Psoas muscle (tissue), 7 donors: ENCODE measurements at regions not wholly inside any gene's neighbourhood (a gene's known extent, or its start where the extent isn't known, plus 50 kb on each side); places are given as distances from the start of the nearest gene placed in this dataset.

Source experiments
- ATAC-seq, 4 donors: fragments of 200-7000 bp; cut with Tn5 transposase; one replicate each; pipeline ENCODE4 v1.9.1; 2020; ENCODE audit warnings: moderate library complexity in 3 of 4, mild to moderate bottlenecking in 2 of 4
- DNase-seq, 2 donors: peaks; one replicate each; pipeline ENCODE4 v3.0.0-alpha.2; 2020
- H3K27ac ChIP-seq: fragments of 200-600 bp; one replicate; pipeline ENCODE4 v1.8.0; 2022
- H3K27me3 ChIP-seq, 3 donors: fragments of 200-600 bp in 1 of 3; one replicate each; pipeline versions ENCODE4 v1.6.1 to v1.8.0; 2013 to 2022; ENCODE audit warnings: low read length in 2 of 3, mild to moderate bottlenecking in 2 of 3, moderate library complexity in 1 of 3; ENCODE audit not compliant: insufficient read depth in 3 of 3
- H3K36me3 ChIP-seq, 2 donors: fragments of 200-600 bp in 1 of 2; one replicate each; pipeline versions ENCODE4 v1.6.1 to v1.8.0; 2013 to 2022; ENCODE audit warnings: low read depth in 1 of 2, mild to moderate bottlenecking in 1 of 2, moderate library complexity in 1 of 2; ENCODE audit not compliant: insufficient read depth in 1 of 2
- H3K4me1 ChIP-seq: fragments of 200-600 bp; one replicate; pipeline ENCODE4 v1.8.0; 2022
- H3K4me3 ChIP-seq: fragments of 200-600 bp; one replicate; pipeline ENCODE4 v1.8.0; 2022; ENCODE audit warnings: mild to moderate bottlenecking
- H3K9me3 ChIP-seq: fragments of 200-600 bp; one replicate; pipeline ENCODE4 v1.8.0; 2022
- CTCF ChIP-seq: fragments of 200-600 bp; IDR thresholded peaks from one replicate; pipeline ENCODE4 v1.8.0; 2022; ENCODE audit warnings: antibody characterized with exemption
- WGBS, 3 donors: extraction: QIAGEN DNeasy Blood & Tissue Kit; methylation state at CpG; one replicate each; pipeline versions ENCODE4 v1.1.6 to v1.1.7; 2013; 5-methylcytosine and 5-hydroxymethylcytosine counted together
- intact Hi-C, 2 donors: fragments of 100-400 bp; cut with DNase I; formaldehyde crosslinking; loops; one replicate each; pipeline versions ENCODE4 v1.11.0 to v1.14.2; 2022
- donor health status: healthy with polysubstance abuse.
- donor health status: DM: no; HTN: no; CAD: no; lungs with moderate emphysema.
- donor health status: Bipolar disorder and iron deficiency.
- donor health status: healthy.
- donor health status: DM: yes; HTN: yes; CAD: no.
- donor health status: DM: no; HTN: no; CAD: no.
- donor health status: DM: yes; HTN: yes; CAD: no.

- H3K4me3 ChIP-seq = no peak overlapping the region
- intact Hi-C loops = no loop called here
- no peak overlapping the region for H3K27ac ChIP-seq
- DNase-seq (no peak), ATAC-seq (no peak)
- H3K9me3 ChIP-seq = no peaks in the 10 kb centered on the region
- no peak for TF ChIP-seq CTCF
- no peaks in the 10 kb centered on the region for H3K27me3 ChIP-seq
- peaks cover 20% of the 10 kb centered on the region for H3K4me1 ChIP-seq
- WGBS, 3 donors = 72 to 77% (median 73%) methylated on average over 1 of the region's 1 CpG
- no peaks in the 10 kb centered on the region for H3K36me3 ChIP-seq
These were observed 52.4 kb upstream of the EEPD1 start for GRCh38 chr7:36100634-36101033.
